ENCODE measurements at regions not wholly inside any gene's neighbourhood (a gene's known extent, or its start where the extent isn't known, plus 50 kb on each side); places are given as distances from the start of the nearest gene placed in this dataset.

DNA sequence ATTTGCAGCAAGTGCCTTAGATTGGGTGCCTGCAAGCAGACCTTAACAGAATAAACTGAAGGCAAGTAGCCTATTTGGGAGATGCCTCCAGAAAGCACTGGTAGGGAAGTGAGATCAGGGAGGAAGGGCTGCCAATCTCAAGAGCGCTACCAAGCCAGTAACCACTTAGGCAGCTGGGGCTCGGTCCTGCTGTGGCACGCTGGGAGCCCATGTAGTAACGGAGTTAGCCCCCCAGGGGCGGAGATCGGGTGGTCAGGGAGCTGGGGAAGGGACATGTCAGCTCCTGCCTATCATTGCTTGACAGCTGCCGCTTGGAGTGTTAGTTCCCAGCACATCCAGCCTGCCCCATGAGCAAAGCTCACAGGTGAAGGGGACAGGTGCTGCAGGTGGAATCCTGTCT, 127.0 kb downstream of the CEBPB start:
- TF ChIP-seq POLR2A (IDR thresholded peaks at IDR 0.05): no peak
- TF ChIP-seq, protein P1, sequence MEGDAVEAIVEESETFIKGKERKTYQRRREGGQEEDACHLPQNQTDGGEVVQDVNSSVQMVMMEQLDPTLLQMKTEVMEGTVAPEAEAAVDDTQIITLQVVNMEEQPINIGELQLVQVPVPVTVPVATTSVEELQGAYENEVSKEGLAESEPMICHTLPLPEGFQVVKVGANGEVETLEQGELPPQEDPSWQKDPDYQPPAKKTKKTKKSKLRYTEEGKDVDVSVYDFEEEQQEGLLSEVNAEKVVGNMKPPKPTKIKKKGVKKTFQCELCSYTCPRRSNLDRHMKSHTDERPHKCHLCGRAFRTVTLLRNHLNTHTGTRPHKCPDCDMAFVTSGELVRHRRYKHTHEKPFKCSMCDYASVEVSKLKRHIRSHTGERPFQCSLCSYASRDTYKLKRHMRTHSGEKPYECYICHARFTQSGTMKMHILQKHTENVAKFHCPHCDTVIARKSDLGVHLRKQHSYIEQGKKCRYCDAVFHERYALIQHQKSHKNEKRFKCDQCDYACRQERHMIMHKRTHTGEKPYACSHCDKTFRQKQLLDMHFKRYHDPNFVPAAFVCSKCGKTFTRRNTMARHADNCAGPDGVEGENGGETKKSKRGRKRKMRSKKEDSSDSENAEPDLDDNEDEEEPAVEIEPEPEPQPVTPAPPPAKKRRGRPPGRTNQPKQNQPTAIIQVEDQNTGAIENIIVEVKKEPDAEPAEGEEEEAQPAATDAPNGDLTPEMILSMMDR (IDR thresholded peaks at IDR 0.05): no peak

Data from lower leg skin (tissue), 3 donors.